ENCODE measurements at regions not wholly inside any gene's neighbourhood (a gene's known extent, or its start where the extent isn't known, plus 50 kb on each side); places are given as distances from the start of the nearest gene placed in this dataset.

DNA sequence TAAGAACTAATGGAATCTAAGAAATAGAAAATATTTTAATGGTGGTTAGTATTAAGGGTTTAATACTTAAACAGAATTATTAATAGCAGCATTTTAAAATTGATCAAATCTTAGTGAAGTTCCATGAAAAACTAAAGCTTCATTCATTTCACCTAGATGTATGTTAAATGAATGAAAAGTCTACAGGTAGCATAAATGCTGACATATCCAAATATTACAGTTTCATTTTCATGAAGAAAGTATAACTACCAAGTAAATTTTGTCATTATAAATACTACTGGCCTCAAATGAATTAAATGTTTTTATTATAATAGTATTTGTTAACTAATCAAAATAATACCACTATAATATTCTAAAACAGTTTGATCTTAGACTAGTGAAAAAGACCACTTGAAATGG is 403.3 kb downstream of the LIG4 start:
- Mint-ChIP-seq H3K27ac (no peak overlapping the region), H3K36me3 (no peaks in the 10 kb centered on the region), H3K9me3 (no peaks in the 10 kb centered on the region), H3K4me1 (peaks cover 12% of the 10 kb centered on the region), H3K4me3 (no peak overlapping the region), H3K27me3 (ENCODE audit: low read depth) (no peaks in the 10 kb centered on the region)
- DNase-seq (ENCODE audit: low spot score) (no peak), ATAC-seq (no peak)
- no peak for TF ChIP-seq FOXJ3 (CRISPR knock-in tag; IDR thresholded peaks at IDR 0.05; ENCODE audit: borderline replicate concordance)
- TF ChIP-seq, protein P1, sequence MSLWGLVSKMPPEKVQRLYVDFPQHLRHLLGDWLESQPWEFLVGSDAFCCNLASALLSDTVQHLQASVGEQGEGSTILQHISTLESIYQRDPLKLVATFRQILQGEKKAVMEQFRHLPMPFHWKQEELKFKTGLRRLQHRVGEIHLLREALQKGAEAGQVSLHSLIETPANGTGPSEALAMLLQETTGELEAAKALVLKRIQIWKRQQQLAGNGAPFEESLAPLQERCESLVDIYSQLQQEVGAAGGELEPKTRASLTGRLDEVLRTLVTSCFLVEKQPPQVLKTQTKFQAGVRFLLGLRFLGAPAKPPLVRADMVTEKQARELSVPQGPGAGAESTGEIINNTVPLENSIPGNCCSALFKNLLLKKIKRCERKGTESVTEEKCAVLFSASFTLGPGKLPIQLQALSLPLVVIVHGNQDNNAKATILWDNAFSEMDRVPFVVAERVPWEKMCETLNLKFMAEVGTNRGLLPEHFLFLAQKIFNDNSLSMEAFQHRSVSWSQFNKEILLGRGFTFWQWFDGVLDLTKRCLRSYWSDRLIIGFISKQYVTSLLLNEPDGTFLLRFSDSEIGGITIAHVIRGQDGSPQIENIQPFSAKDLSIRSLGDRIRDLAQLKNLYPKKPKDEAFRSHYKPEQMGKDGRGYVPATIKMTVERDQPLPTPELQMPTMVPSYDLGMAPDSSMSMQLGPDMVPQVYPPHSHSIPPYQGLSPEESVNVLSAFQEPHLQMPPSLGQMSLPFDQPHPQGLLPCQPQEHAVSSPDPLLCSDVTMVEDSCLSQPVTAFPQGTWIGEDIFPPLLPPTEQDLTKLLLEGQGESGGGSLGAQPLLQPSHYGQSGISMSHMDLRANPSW (CRISPR knock-in tag; conservative IDR thresholded peaks at IDR 0.05; ENCODE audit: low read depth), result no peak
- TF ChIP-seq, protein P2, sequence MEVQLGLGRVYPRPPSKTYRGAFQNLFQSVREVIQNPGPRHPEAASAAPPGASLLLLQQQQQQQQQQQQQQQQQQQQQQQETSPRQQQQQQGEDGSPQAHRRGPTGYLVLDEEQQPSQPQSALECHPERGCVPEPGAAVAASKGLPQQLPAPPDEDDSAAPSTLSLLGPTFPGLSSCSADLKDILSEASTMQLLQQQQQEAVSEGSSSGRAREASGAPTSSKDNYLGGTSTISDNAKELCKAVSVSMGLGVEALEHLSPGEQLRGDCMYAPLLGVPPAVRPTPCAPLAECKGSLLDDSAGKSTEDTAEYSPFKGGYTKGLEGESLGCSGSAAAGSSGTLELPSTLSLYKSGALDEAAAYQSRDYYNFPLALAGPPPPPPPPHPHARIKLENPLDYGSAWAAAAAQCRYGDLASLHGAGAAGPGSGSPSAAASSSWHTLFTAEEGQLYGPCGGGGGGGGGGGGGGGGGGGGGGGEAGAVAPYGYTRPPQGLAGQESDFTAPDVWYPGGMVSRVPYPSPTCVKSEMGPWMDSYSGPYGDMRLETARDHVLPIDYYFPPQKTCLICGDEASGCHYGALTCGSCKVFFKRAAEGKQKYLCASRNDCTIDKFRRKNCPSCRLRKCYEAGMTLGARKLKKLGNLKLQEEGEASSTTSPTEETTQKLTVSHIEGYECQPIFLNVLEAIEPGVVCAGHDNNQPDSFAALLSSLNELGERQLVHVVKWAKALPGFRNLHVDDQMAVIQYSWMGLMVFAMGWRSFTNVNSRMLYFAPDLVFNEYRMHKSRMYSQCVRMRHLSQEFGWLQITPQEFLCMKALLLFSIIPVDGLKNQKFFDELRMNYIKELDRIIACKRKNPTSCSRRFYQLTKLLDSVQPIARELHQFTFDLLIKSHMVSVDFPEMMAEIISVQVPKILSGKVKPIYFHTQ (CRISPR knock-in tag; IDR thresholded peaks at IDR 0.05), result no peak
- no peak for TF ChIP-seq ZNF138 (CRISPR knock-in tag; conservative IDR thresholded peaks at IDR 0.05)
- TF ChIP-seq, protein P3, sequence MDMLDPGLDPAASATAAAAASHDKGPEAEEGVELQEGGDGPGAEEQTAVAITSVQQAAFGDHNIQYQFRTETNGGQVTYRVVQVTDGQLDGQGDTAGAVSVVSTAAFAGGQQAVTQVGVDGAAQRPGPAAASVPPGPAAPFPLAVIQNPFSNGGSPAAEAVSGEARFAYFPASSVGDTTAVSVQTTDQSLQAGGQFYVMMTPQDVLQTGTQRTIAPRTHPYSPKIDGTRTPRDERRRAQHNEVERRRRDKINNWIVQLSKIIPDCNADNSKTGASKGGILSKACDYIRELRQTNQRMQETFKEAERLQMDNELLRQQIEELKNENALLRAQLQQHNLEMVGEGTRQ (CRISPR knock-in tag; IDR thresholded peaks at IDR 0.05), result no peak
- TF ChIP-seq, protein P4, sequence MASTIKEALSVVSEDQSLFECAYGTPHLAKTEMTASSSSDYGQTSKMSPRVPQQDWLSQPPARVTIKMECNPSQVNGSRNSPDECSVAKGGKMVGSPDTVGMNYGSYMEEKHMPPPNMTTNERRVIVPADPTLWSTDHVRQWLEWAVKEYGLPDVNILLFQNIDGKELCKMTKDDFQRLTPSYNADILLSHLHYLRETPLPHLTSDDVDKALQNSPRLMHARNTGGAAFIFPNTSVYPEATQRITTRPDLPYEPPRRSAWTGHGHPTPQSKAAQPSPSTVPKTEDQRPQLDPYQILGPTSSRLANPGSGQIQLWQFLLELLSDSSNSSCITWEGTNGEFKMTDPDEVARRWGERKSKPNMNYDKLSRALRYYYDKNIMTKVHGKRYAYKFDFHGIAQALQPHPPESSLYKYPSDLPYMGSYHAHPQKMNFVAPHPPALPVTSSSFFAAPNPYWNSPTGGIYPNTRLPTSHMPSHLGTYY (CRISPR knock-in tag; IDR thresholded peaks at IDR 0.05), result no peak
- TF ChIP-seq NFYB (CRISPR knock-in tag; conservative IDR thresholded peaks at IDR 0.05; ENCODE audit: low read depth), result no peak
- no peak for TF ChIP-seq ZBTB21 (CRISPR knock-in tag; IDR thresholded peaks at IDR 0.05; ENCODE audit: borderline replicate concordance)
- TF ChIP-seq OVOL2 (CRISPR knock-in tag; IDR thresholded peaks at IDR 0.05; ENCODE audit: borderline replicate concordance), result no peak
- no peak for TF ChIP-seq SMAD3 (CRISPR knock-in tag; IDR thresholded peaks at IDR 0.05; ENCODE audit: borderline replicate concordance)
- TF ChIP-seq JAZF1 (CRISPR knock-in tag; IDR thresholded peaks at IDR 0.05), result no peak
- TF ChIP-seq SMAD4 (CRISPR knock-in tag; IDR thresholded peaks at IDR 0.05), result no peak
- no peak for TF ChIP-seq TEAD1 (CRISPR knock-in tag; IDR thresholded peaks at IDR 0.05)
- TF ChIP-seq MYBL2 (CRISPR knock-in tag; IDR thresholded peaks at IDR 0.05), result no peak
- TF ChIP-seq, protein P5, sequence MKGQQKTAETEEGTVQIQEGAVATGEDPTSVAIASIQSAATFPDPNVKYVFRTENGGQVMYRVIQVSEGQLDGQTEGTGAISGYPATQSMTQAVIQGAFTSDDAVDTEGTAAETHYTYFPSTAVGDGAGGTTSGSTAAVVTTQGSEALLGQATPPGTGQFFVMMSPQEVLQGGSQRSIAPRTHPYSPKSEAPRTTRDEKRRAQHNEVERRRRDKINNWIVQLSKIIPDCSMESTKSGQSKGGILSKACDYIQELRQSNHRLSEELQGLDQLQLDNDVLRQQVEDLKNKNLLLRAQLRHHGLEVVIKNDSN (CRISPR knock-in tag; IDR thresholded peaks at IDR 0.05), result no peak
- TF ChIP-seq NFATC4 (CRISPR knock-in tag; IDR thresholded peaks at IDR 0.05), result no peak
- TF ChIP-seq SOX15 (CRISPR knock-in tag; IDR thresholded peaks at IDR 0.05), result no peak
- TF ChIP-seq, protein P6, sequence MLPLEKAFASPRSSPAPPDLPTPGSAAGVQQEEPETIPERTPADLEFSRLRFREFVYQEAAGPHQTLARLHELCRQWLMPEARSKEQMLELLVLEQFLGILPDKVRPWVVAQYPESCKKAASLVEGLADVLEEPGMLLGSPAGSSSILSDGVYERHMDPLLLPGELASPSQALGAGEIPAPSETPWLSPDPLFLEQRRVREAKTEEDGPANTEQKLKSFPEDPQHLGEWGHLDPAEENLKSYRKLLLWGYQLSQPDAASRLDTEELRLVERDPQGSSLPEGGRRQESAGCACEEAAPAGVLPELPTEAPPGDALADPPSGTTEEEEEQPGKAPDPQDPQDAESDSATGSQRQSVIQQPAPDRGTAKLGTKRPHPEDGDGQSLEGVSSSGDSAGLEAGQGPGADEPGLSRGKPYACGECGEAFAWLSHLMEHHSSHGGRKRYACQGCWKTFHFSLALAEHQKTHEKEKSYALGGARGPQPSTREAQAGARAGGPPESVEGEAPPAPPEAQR (CRISPR knock-in tag; IDR thresholded peaks at IDR 0.05), result no peak
- no peak for TF ChIP-seq ELF4 (CRISPR knock-in tag; IDR thresholded peaks at IDR 0.05; ENCODE audit: low read depth)
- TF ChIP-seq, protein P7, sequence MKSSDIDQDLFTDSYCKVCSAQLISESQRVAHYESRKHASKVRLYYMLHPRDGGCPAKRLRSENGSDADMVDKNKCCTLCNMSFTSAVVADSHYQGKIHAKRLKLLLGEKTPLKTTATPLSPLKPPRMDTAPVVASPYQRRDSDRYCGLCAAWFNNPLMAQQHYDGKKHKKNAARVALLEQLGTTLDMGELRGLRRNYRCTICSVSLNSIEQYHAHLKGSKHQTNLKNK (CRISPR knock-in tag; IDR thresholded peaks at IDR 0.05), result no peak
- POLR2A ChIA-PET, result no interaction called here
- CTCF ChIA-PET, result no interaction called here
